PC-9 (cell line): ENCODE measurements at regions not wholly inside any gene's neighbourhood (a gene's known extent, or its start where the extent isn't known, plus 50 kb on each side); places are given as distances from the start of the nearest gene placed in this dataset.

ENCODE experiments used
- EZH2 ChIP-seq: fragments of 200-600 bp; sonication (generic); IDR thresholded peaks from 2 replicates; pipeline ENCODE4 v1.8.0; 2017; ENCODE audit warnings: antibody characterized with exemption, low read depth
- TF ChIP-seq, protein P1 (sequence below): fragments of 200-600 bp; sonication (generic); conservative IDR thresholded peaks from 2 replicates; pipeline ENCODE4 v1.6.1; 2017; ENCODE audit warnings: mixed run types, antibody characterized with exemption, mild to moderate bottlenecking, moderate library complexity

DNA sequence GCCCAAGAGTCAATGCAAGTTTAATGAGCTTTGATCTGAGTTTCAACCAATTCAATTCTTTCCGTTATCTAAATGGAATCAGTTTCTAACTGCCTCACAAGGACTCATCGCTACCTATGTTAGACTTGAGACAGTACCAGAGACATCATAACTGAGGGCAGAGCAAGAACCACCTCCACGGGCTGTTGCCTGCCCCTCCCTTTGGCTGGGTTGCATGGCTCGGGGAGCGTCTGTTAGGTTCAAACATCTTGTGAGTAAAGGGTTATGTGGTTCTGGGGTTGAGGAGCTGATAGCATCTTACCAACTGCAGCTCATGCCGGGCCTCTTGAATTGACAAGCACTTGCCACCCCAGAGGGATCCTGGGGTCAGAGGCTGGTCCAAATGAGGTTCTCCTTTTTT, 457.9 kb downstream of the ENC1 start:
- TF ChIP-seq, protein P1, sequence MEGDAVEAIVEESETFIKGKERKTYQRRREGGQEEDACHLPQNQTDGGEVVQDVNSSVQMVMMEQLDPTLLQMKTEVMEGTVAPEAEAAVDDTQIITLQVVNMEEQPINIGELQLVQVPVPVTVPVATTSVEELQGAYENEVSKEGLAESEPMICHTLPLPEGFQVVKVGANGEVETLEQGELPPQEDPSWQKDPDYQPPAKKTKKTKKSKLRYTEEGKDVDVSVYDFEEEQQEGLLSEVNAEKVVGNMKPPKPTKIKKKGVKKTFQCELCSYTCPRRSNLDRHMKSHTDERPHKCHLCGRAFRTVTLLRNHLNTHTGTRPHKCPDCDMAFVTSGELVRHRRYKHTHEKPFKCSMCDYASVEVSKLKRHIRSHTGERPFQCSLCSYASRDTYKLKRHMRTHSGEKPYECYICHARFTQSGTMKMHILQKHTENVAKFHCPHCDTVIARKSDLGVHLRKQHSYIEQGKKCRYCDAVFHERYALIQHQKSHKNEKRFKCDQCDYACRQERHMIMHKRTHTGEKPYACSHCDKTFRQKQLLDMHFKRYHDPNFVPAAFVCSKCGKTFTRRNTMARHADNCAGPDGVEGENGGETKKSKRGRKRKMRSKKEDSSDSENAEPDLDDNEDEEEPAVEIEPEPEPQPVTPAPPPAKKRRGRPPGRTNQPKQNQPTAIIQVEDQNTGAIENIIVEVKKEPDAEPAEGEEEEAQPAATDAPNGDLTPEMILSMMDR, result no peak
- TF ChIP-seq EZH2, result no peak
